PC-3 (cell line): ENCODE measurements at regions not wholly inside any gene's neighbourhood (a gene's known extent, or its start where the extent isn't known, plus 50 kb on each side); places are given as distances from the start of the nearest gene placed in this dataset.

Experiments used
- ATAC-seq: fragments of 200-7000 bp; cut with Tn5 transposase; 2 replicates; pipeline ENCODE4 v1.9.1; 2020; ENCODE audit warnings: mild to moderate bottlenecking, moderate library complexity
- BruUV-seq: library from RNA; stranded (reverse); fragments of 400-500 nt; replicated peaks from 2 replicates; lab custom pipeline; 2021; lab: Mats Ljungman, UMichigan
- CTCF ChIA-PET: fragments of 300-600 bp; sonication (Branson Sonifier 250); formaldehyde crosslinking; loops from one replicate; lab custom pipeline; 2022; ENCODE audit warnings: antibody characterized with exemption; lab: Charles Lee
- POLR2A ChIA-PET: fragments of 300-600 bp; sonication (Branson Sonifier 250); formaldehyde crosslinking; loops from one replicate; lab custom pipeline; 2022; ENCODE audit warnings: antibody characterized with exemption; ENCODE audit not compliant: unreplicated experiment; lab: Charles Lee
- DNase-seq: peaks from one replicate; pipeline ENCODE4 v3.0.0-alpha.2; 2015
- H2AFZ ChIP-seq: fragments of 300-600 bp; sonication (generic); 2 replicates; pipeline ENCODE4 v1.6.0; 2016; ENCODE audit warnings: antibody characterized with exemption, low read length
- H3F3A ChIP-seq: fragments of 300-600 bp; sonication (generic); one replicate; pipeline ENCODE4 v1.6.0; 2017; ENCODE audit warnings: antibody characterized with exemption, low read length, control low read depth, mild to moderate bottlenecking; ENCODE audit not compliant: unreplicated experiment
- H3K27ac ChIP-seq: fragments of 300-600 bp; sonication (generic); 2 replicates; pipeline ENCODE4 v1.5.1; 2016; ENCODE audit warnings: mild to moderate bottlenecking, low read length
- H3K27me3 ChIP-seq: fragments of 300-600 bp; sonication (generic); 2 replicates; pipeline ENCODE4 v1.6.1; 2016; ENCODE audit warnings: low read length, mixed read lengths
- H3K36me3 ChIP-seq: fragments of 300-600 bp; sonication (generic); 2 replicates; pipeline ENCODE4 v1.6.1; 2016; ENCODE audit warnings: low read depth, mixed run types, low read length, mixed read lengths
- H3K4me1 ChIP-seq: fragments of 300-600 bp; sonication (generic); 2 replicates; pipeline ENCODE4 v1.5.1; 2016; ENCODE audit warnings: low read length; ENCODE audit not compliant: insufficient read depth
- H3K4me2 ChIP-seq: fragments of 300-600 bp; sonication (generic); 2 replicates; pipeline ENCODE4 v1.6.0; 2016; ENCODE audit warnings: low read length
- H3K4me3 ChIP-seq: fragments of 300-600 bp; sonication (generic); 2 replicates; pipeline ENCODE4 v1.5.1; 2016; ENCODE audit warnings: mild to moderate bottlenecking, low read length, mixed read lengths
- H3K79me2 ChIP-seq: fragments of 300-600 bp; sonication (generic); 2 replicates; pipeline ENCODE4 v1.6.1; 2017; ENCODE audit warnings: low read length, mixed read lengths
- H3K9ac ChIP-seq: fragments of 300-600 bp; sonication (generic); 2 replicates; pipeline ENCODE4 v1.6.0; 2016; ENCODE audit warnings: mild to moderate bottlenecking, low read length
- H3K9me2 ChIP-seq: fragments of 300-600 bp; sonication (generic); replicated peaks from 2 replicates; pipeline ENCODE4 v1.6.1; 2016; ENCODE audit warnings: mixed run types, low read length, mixed read lengths
- H3K9me3 ChIP-seq: fragments of 300-600 bp; sonication (generic); 2 replicates; pipeline ENCODE4 v1.6.1; 2016; ENCODE audit warnings: low read length, mixed read lengths
- H4K20me1 ChIP-seq: fragments of 300-600 bp; sonication (generic); 2 replicates; pipeline ENCODE4 v1.6.1; 2016; ENCODE audit warnings: low read length, mixed read lengths
- EZH2 ChIP-seq: fragments of 300-600 bp; sonication (generic); IDR thresholded peaks from one replicate; pipeline ENCODE4 v1.6.1; 2017; ENCODE audit warnings: antibody characterized with exemption, mild to moderate bottlenecking, low read length; ENCODE audit not compliant: unreplicated experiment
- EZH2phosphoT487 ChIP-seq: fragments of 300-600 bp; sonication (generic); IDR thresholded peaks from 2 replicates; pipeline ENCODE4 v1.6.1; 2018; ENCODE audit warnings: mild to moderate bottlenecking, antibody characterized with exemption, low read length, borderline replicate concordance
- intact Hi-C: fragments of 100-400 bp; cut with micrococcal nuclease; formaldehyde crosslinking; loops from 2 replicates; pipeline ENCODE4 v1.9.0; 2023
- TF ChIP-seq, protein P1 (sequence below): fragments of 300-600 bp; sonication (generic); conservative IDR thresholded peaks from 2 replicates; pipeline ENCODE4 v1.5.1; 2017; ENCODE audit warnings: antibody characterized with exemption, low read depth, mild to moderate bottlenecking, low read length

DNA sequence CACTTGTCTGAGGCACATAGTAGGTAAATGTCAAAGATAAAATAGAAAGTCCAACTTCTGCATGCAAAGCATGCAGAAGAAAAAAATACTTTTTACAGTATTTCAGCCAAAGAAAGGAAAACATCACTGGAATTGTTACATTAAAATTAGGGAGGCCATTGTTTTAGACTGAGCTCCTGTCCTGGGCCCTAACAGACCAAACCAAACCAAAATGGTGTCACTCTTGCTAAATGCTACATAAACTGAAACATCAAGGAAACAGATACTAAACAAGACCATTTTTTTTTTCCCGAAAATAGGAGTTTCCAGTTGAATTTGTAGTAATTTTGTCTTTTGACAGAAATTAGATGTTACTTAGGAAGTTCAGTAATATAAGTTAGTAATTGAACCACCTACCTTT lies 508.8 kb downstream of the DSC3 start:
- H3K4me3 ChIP-seq, result no peak overlapping the region
- no peaks in the 10 kb centered on the region for H3K36me3 ChIP-seq
- intact Hi-C loops, result no loop called here
- no peaks in the 10 kb centered on the region for H3K79me2 ChIP-seq
- no peaks in the 10 kb centered on the region for H3K4me1 ChIP-seq
- no peak for DNase-seq
- H2AFZ ChIP-seq, result no peak overlapping the region
- H3K9ac ChIP-seq, result no peak overlapping the region
- CTCF ChIA-PET, result no interaction called here
- H3K9me2 ChIP-seq, result no peaks in the 10 kb centered on the region
- no peaks in the 10 kb centered on the region for H4K20me1 ChIP-seq
- BruUV-seq, result no TSS peak
- no peak overlapping the region for H3K27ac ChIP-seq
- no peak for ATAC-seq
- POLR2A ChIA-PET, result no interaction called here
- no peak overlapping the region for H3K4me2 ChIP-seq
- peaks cover 10% of the 10 kb centered on the region for H3K27me3 ChIP-seq
- H3F3A ChIP-seq, result no peaks in the 10 kb centered on the region
- TF ChIP-seq EZH2phosphoT487, result no peak
- TF ChIP-seq EZH2, result no peak
- TF ChIP-seq, protein P1, sequence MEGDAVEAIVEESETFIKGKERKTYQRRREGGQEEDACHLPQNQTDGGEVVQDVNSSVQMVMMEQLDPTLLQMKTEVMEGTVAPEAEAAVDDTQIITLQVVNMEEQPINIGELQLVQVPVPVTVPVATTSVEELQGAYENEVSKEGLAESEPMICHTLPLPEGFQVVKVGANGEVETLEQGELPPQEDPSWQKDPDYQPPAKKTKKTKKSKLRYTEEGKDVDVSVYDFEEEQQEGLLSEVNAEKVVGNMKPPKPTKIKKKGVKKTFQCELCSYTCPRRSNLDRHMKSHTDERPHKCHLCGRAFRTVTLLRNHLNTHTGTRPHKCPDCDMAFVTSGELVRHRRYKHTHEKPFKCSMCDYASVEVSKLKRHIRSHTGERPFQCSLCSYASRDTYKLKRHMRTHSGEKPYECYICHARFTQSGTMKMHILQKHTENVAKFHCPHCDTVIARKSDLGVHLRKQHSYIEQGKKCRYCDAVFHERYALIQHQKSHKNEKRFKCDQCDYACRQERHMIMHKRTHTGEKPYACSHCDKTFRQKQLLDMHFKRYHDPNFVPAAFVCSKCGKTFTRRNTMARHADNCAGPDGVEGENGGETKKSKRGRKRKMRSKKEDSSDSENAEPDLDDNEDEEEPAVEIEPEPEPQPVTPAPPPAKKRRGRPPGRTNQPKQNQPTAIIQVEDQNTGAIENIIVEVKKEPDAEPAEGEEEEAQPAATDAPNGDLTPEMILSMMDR, result no peak
- H3K9me3 ChIP-seq, result no peaks in the 10 kb centered on the region

DNA sequence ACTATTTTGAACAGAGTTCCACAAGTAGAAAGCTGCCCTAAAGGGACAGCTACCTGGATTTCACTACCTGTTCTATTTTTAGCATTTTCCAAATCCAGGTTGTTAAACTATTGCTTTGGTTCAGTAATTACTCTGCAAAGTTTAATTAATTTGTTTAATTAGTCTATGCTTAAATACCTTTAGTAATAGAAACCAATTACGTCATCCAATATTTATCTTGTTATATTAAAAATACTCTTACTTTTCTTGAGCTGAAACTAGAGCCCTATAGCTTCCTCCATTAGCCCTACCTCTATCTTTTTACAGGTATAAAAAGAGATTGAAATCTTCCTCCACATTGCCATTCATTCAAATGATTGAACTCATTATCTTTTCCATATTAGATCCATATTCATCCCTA lies 514.6 kb downstream of the DSC3 start:
- DNase-seq (no peak), ATAC-seq (no peak)
- Histone ChIP-seq H2AFZ (no peak overlapping the region), H3K79me2 (no peaks in the 10 kb centered on the region), H3K9me2 (no peaks in the 10 kb centered on the region), H3K27me3 (no peaks in the 10 kb centered on the region), H3K9me3 (no peaks in the 10 kb centered on the region), H3K4me1 (no peaks in the 10 kb centered on the region), H3K36me3 (no peaks in the 10 kb centered on the region), H3K27ac (no peak overlapping the region), H3F3A (no peaks in the 10 kb centered on the region), H3K4me3 (no peak overlapping the region), H4K20me1 (no peaks in the 10 kb centered on the region), H3K4me2 (no peak overlapping the region), H3K9ac (no peak overlapping the region)
- ChIA-PET CTCF (no interaction called here), POLR2A (no interaction called here)
- no TSS peak for BruUV-seq
- TF ChIP-seq, protein P1, result no peak
- TF ChIP-seq EZH2phosphoT487 (no peak), EZH2 (no peak)
- intact Hi-C loops, result no loop called here

DNA sequence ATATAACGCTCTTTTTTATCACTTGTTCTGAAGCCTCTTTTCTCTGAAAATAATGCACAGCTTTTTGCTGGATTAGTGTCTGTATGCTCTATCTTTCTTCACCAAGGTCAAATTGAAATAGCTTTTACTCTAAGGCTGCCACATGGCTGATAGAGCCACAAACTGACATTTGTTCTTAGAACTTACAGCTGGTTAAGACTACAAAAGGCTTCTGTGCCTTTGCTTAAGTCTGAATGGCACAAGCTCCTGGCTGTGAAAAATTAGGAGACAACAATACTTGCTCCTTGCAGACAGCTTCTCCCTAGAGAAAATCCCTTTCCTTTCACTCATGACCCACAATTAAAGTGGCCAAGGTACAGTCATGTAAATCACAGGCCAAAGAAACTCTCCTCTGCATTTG lies 515.3 kb downstream of the DSC3 start:
- no peak for TF ChIP-seq EZH2
- no peak for TF ChIP-seq EZH2phosphoT487
- TF ChIP-seq, protein P1, result no peak
- H3K4me2 ChIP-seq, result no peak overlapping the region
- no peaks in the 10 kb centered on the region for H4K20me1 ChIP-seq
- no peak for ATAC-seq
- H3K79me2 ChIP-seq, result no peaks in the 10 kb centered on the region
- no peak overlapping the region for H2AFZ ChIP-seq
- no peaks in the 10 kb centered on the region for H3K9me2 ChIP-seq
- H3K27ac ChIP-seq, result no peak overlapping the region
- ChIA-PET CTCF (no interaction called here), POLR2A (no interaction called here)
- no peaks in the 10 kb centered on the region for H3F3A ChIP-seq
- H3K36me3 ChIP-seq, result no peaks in the 10 kb centered on the region
- no TSS peak for BruUV-seq
- no peak for DNase-seq
- no peaks in the 10 kb centered on the region for H3K4me1 ChIP-seq
- no peak overlapping the region for H3K4me3 ChIP-seq
- no peaks in the 10 kb centered on the region for H3K9me3 ChIP-seq
- no peaks in the 10 kb centered on the region for H3K27me3 ChIP-seq
- H3K9ac ChIP-seq, result no peak overlapping the region
- intact Hi-C loops, result no loop called here
